GM18519 (cell line): ENCODE measurements at regions not wholly inside any gene's neighbourhood (a gene's known extent, or its start where the extent isn't known, plus 50 kb on each side); places are given as distances from the start of the nearest gene placed in this dataset.

ENCODE experiments used
- ATAC-seq: cut with Tn5 transposase; IDR thresholded peaks from one replicate; pipeline ENCODE4 v1.9.1; 2021; ENCODE audit warnings: mild to moderate bottlenecking, moderate library complexity; ENCODE audit not compliant: unreplicated experiment, low FRiP score

- ATAC-seq = no peak
These were observed 65.7 kb upstream of the STX18 start for GRCh38 chr4:4607336-4608213.

- ATAC-seq = no peak
These were observed 64.5 kb upstream of the STX18 start for GRCh38 chr4:4606321-4606720.

GRCh38 chr4:4605849-4606248 is 64.0 kb upstream of the STX18 start:
- ATAC-seq = no peak

- ATAC-seq = no peak
These were observed 61.7 kb upstream of the STX18 start for GRCh38 chr4:4603592-4603991.

GRCh38 chr4:4603067-4603466 is 61.2 kb upstream of the STX18 start:
- no peak for ATAC-seq

GRCh38 chr4:4602468-4602867 is 60.6 kb upstream of the STX18 start:
- no peak for ATAC-seq

GRCh38 chr4:4601803-4602369 is 60.0 kb upstream of the STX18 start:
- no peak for ATAC-seq

GRCh38 chr4:4599481-4600275 is 57.8 kb upstream of the STX18 start:
- no peak for ATAC-seq

GRCh38 chr4:4598851-4599411 is 57.1 kb upstream of the STX18 start:
- ATAC-seq = no peak

GRCh38 chr4:4596720-4597119 is 54.9 kb upstream of the STX18 start:
- no peak for ATAC-seq

GRCh38 chr4:4595252-4595651 is 53.4 kb upstream of the STX18 start:
- ATAC-seq = no peak

- ATAC-seq = no peak
These were observed 52.6 kb upstream of the STX18 start for GRCh38 chr4:4594285-4594920.

GRCh38 chr4:4593596-4594284 is 51.9 kb upstream of the STX18 start:
- ATAC-seq = no peak

- no peak for ATAC-seq
These were observed 50.6 kb upstream of the STX18 start for GRCh38 chr4:4592414-4592813.
